Stimulated activated naive CD8-positive, alpha-beta T cell treated with anti-CD3 and anti-CD28 coated beads, Interleukin-15, amount 100 ng/mL, for 72 hours (primary cell): ENCODE measurements at regions not wholly inside any gene's neighbourhood (a gene's known extent, or its start where the extent isn't known, plus 50 kb on each side); places are given as distances from the start of the nearest gene placed in this dataset.

Experiments
- ATAC-seq: fragments of 150-1000 bp; cut with Tn5 transposase; 2 replicates; pipeline ENCODE4 v1.10.0; 2021; ENCODE audit warnings: mild to moderate bottlenecking, moderate library complexity
- DNase-seq, 2 donors: peaks; one replicate each; pipeline ENCODE4 v3.0.0; 2021 to 2022
- H3K27ac Mint-ChIP-seq, 2 donors: one replicate each; pipeline ENCODE4 v1.8.0; 2022; ENCODE audit warnings: mild to moderate bottlenecking in 2 of 2, mixed read lengths in 2 of 2, moderate library complexity in 2 of 2
- H3K27me3 Mint-ChIP-seq: one replicate; pipeline ENCODE4 v1.8.0; 2022; ENCODE audit warnings: mixed read lengths
- H3K4me1 Mint-ChIP-seq: one replicate; pipeline ENCODE4 v1.8.0; 2022; ENCODE audit warnings: mild to moderate bottlenecking, mixed read lengths
- H3K4me3 Mint-ChIP-seq, 2 donors: one replicate each; pipeline ENCODE4 v1.8.0; 2022; ENCODE audit warnings: mild to moderate bottlenecking in 2 of 2, mixed read lengths in 2 of 2, moderate library complexity in 1 of 2
- H3K9me3 Mint-ChIP-seq, 2 donors: one replicate each; pipeline ENCODE4 v1.8.0; 2022; ENCODE audit warnings: mixed read lengths in 2 of 2

GRCh38 chr3:194276768-194277103, 74.4 kb downstream of the CPN2 start:
- peaks cover 7% of the 10 kb centered on the region for H3K4me1 Mint-ChIP-seq
- ATAC-seq (no peak), DNase-seq (no peak)
- no peak overlapping the region for H3K27ac Mint-ChIP-seq
- H3K9me3 Mint-ChIP-seq, result no peaks in the 10 kb centered on the region
- no peaks in the 10 kb centered on the region for H3K27me3 Mint-ChIP-seq
- H3K4me3 Mint-ChIP-seq, result no peak overlapping the region

GRCh38 chr3:194277104-194277785, 73.9 kb downstream of the CPN2 start:
- no peaks in the 10 kb centered on the region for H3K9me3 Mint-ChIP-seq
- H3K4me1 Mint-ChIP-seq, result peaks cover 7% of the 10 kb centered on the region
- H3K4me3 Mint-ChIP-seq, result no peak overlapping the region
- ATAC-seq (peak; percentile 11), DNase-seq (no peak)
- H3K27ac Mint-ChIP-seq, result peak overlapping the region in 1 of 2 donors; percentile 52
- peaks cover 5% of the 10 kb centered on the region for H3K27me3 Mint-ChIP-seq

- no peak for DNase-seq
- peaks cover 7% of the 10 kb centered on the region for H3K4me1 Mint-ChIP-seq
- peaks cover 10% of the 10 kb centered on the region for H3K27me3 Mint-ChIP-seq
These were observed 73.4 kb downstream of the CPN2 start for GRCh38 chr3:194277786-194278130.

GRCh38 chr3:194278186-194278845, 72.8 kb downstream of the CPN2 start:
- no peak overlapping the region for H3K4me3 Mint-ChIP-seq
- peaks cover 11% of the 10 kb centered on the region for H3K27me3 Mint-ChIP-seq
- DNase-seq (no peak), ATAC-seq (no peak)
- H3K27ac Mint-ChIP-seq, result no peak overlapping the region
- H3K9me3 Mint-ChIP-seq, result no peaks in the 10 kb centered on the region
- H3K4me1 Mint-ChIP-seq, result peaks cover 7% of the 10 kb centered on the region

More at GRCh38 chr3:194277786-194278130, 73.4 kb downstream of the CPN2 start:
- Mint-ChIP-seq H3K9me3 (no peaks in the 10 kb centered on the region), H3K4me3 (no peak overlapping the region), H3K27ac (peak overlapping the region in 1 of 2 donors; percentile 52)
- ATAC-seq, result no peak

GRCh38 chr3:194279101-194279500, 72.0 kb downstream of the CPN2 start:
- Mint-ChIP-seq H3K9me3 (no peaks in the 10 kb centered on the region), H3K27ac (no peak overlapping the region), H3K4me1 (peaks cover 7% of the 10 kb centered on the region), H3K27me3 (peaks cover 11% of the 10 kb centered on the region), H3K4me3 (no peak overlapping the region)
- ATAC-seq (no peak), DNase-seq (no peak)

- no peak overlapping the region for H3K27ac Mint-ChIP-seq
- ATAC-seq (no peak), DNase-seq (no peak)
- peaks cover 11% of the 10 kb centered on the region for H3K27me3 Mint-ChIP-seq
- H3K4me3 Mint-ChIP-seq, result no peak overlapping the region
- peaks cover 6% of the 10 kb centered on the region for H3K4me1 Mint-ChIP-seq
- no peaks in the 10 kb centered on the region for H3K9me3 Mint-ChIP-seq
These were observed 71.3 kb downstream of the CPN2 start for GRCh38 chr3:194279701-194280360.

- H3K27me3 Mint-ChIP-seq, result peaks cover 11% of the 10 kb centered on the region
These were observed 70.4 kb downstream of the CPN2 start for GRCh38 chr3:194280777-194281176.

GRCh38 chr3:194281306-194281705, 69.8 kb downstream of the CPN2 start:
- ATAC-seq, result no peak
- Mint-ChIP-seq H3K4me1 (no peaks in the 10 kb centered on the region), H3K4me3 (no peak overlapping the region), H3K27me3 (peaks cover 11% of the 10 kb centered on the region), H3K27ac (no peak overlapping the region), H3K9me3 (no peaks in the 10 kb centered on the region)
- DNase-seq, result no peak

More at GRCh38 chr3:194280777-194281176, 70.4 kb downstream of the CPN2 start:
- no peak overlapping the region for H3K27ac Mint-ChIP-seq
- no peaks in the 10 kb centered on the region for H3K9me3 Mint-ChIP-seq
- DNase-seq, result no peak
- H3K4me3 Mint-ChIP-seq, result no peak overlapping the region
- H3K4me1 Mint-ChIP-seq, result no peaks in the 10 kb centered on the region
- ATAC-seq, result no peak

- Mint-ChIP-seq H3K4me3 (no peak overlapping the region), H3K9me3 (no peaks in the 10 kb centered on the region), H3K27ac (no peak overlapping the region), H3K27me3 (peaks cover 11% of the 10 kb centered on the region), H3K4me1 (no peaks in the 10 kb centered on the region)
- DNase-seq (no peak), ATAC-seq (no peak)
These were observed 69.4 kb downstream of the CPN2 start for GRCh38 chr3:194281766-194282165.

GRCh38 chr3:194282436-194283122, 68.5 kb downstream of the CPN2 start:
- ATAC-seq, result no peak
- no peaks in the 10 kb centered on the region for H3K9me3 Mint-ChIP-seq
- H3K4me1 Mint-ChIP-seq, result no peaks in the 10 kb centered on the region
- peaks cover 11% of the 10 kb centered on the region for H3K27me3 Mint-ChIP-seq
- no peak for DNase-seq
- H3K27ac Mint-ChIP-seq, result no peak overlapping the region
- no peak overlapping the region for H3K4me3 Mint-ChIP-seq

- ATAC-seq, result no peak
- Mint-ChIP-seq H3K4me1 (no peaks in the 10 kb centered on the region), H3K27me3 (peaks cover 11% of the 10 kb centered on the region), H3K9me3 (no peaks in the 10 kb centered on the region), H3K27ac (no peak overlapping the region), H3K4me3 (no peak overlapping the region)
- no peak for DNase-seq
These were observed 67.7 kb downstream of the CPN2 start for GRCh38 chr3:194283221-194284006.

GRCh38 chr3:194284351-194284750, 66.8 kb downstream of the CPN2 start:
- Mint-ChIP-seq H3K4me3 (no peak overlapping the region), H3K27me3 (peaks cover 17% of the 10 kb centered on the region), H3K27ac (no peak overlapping the region), H3K4me1 (no peaks in the 10 kb centered on the region), H3K9me3 (no peaks in the 10 kb centered on the region)
- ATAC-seq (no peak), DNase-seq (no peak)

- Mint-ChIP-seq H3K9me3 (no peaks in the 10 kb centered on the region), H3K27ac (no peak overlapping the region), H3K4me3 (no peak overlapping the region), H3K27me3 (peaks cover 17% of the 10 kb centered on the region), H3K4me1 (no peaks in the 10 kb centered on the region)
- ATAC-seq, result peak; percentile 20
- no peak for DNase-seq
These were observed 65.9 kb downstream of the CPN2 start for GRCh38 chr3:194285024-194285849.

- Mint-ChIP-seq H3K4me1 (no peaks in the 10 kb centered on the region), H3K4me3 (no peak overlapping the region), H3K9me3 (no peaks in the 10 kb centered on the region), H3K27ac (no peak overlapping the region), H3K27me3 (peaks cover 17% of the 10 kb centered on the region)
- DNase-seq, result no peak
- ATAC-seq, result no peak
These were observed 65.3 kb downstream of the CPN2 start for GRCh38 chr3:194285850-194286197.
